Ishikawa (cell line): ENCODE measurements at regions not wholly inside any gene's neighbourhood (a gene's known extent, or its start where the extent isn't known, plus 50 kb on each side); places are given as distances from the start of the nearest gene placed in this dataset.

ENCODE experiments used
- CEBPB ChIP-seq: IDR thresholded peaks from 2 replicates; pipeline ENCODE4 v1.6.1; 2012
- CREB1 ChIP-seq: IDR thresholded peaks from 2 replicates; pipeline ENCODE4 v1.6.1; 2012; ENCODE audit warnings: low read depth
- EGR1 ChIP-seq: IDR thresholded peaks from 2 replicates; pipeline ENCODE4 v1.6.1; 2012
- EP300 ChIP-seq: IDR thresholded peaks from 2 replicates; pipeline ENCODE4 v1.6.1; 2012; ENCODE audit warnings: borderline replicate concordance
- FOXM1 ChIP-seq: IDR thresholded peaks from 2 replicates; pipeline ENCODE4 v1.6.1; 2012; ENCODE audit warnings: low read depth, borderline replicate concordance
- MAX ChIP-seq: IDR thresholded peaks from 2 replicates; pipeline ENCODE4 v1.6.1; 2012
- NFIC ChIP-seq: IDR thresholded peaks from 2 replicates; pipeline ENCODE4 v1.6.1; 2012
- RAD21 ChIP-seq: IDR thresholded peaks from 2 replicates; pipeline ENCODE4 v1.6.1; 2012; ENCODE audit warnings: low read depth
- REST ChIP-seq: IDR thresholded peaks from 2 replicates; pipeline ENCODE4 v1.6.1; 2012; ENCODE audit warnings: low read depth, mild to moderate bottlenecking
- TAF1 ChIP-seq: IDR thresholded peaks from 2 replicates; pipeline ENCODE4 v1.6.1; 2012; ENCODE audit warnings: low read depth, mild to moderate bottlenecking
- TCF12 ChIP-seq: IDR thresholded peaks from 2 replicates; pipeline ENCODE4 v1.6.1; 2012; ENCODE audit warnings: low read depth
- YY1 ChIP-seq: IDR thresholded peaks from 2 replicates; pipeline ENCODE4 v1.6.1; 2012; ENCODE audit warnings: low read depth

GRCh38 chr6:40083141-40083920 is 149.1 kb upstream of the MOCS1 start:
- no peak for TF ChIP-seq EP300
- no peak for TF ChIP-seq REST
- TF ChIP-seq RAD21: no peak
- no peak for TF ChIP-seq FOXM1
- TF ChIP-seq TAF1: no peak
- TF ChIP-seq MAX: no peak
- no peak for TF ChIP-seq CEBPB
- no peak for TF ChIP-seq CREB1
- no peak for TF ChIP-seq EGR1
- no peak for TF ChIP-seq YY1
- no peak for TF ChIP-seq TCF12
- no peak for TF ChIP-seq NFIC
